Tibial nerve (tissue), 4 donors: ENCODE measurements at regions not wholly inside any gene's neighbourhood (a gene's known extent, or its start where the extent isn't known, plus 50 kb on each side); places are given as distances from the start of the nearest gene placed in this dataset.

ENCODE experiments used
- CTCF ChIP-seq, 5 experiments: fragments of 200-600 bp in 3 of 5; fragments of 450-650 bp in 2 of 5; sonication (generic) in 3 of 5; IDR thresholded peaks; one replicate each; pipeline ENCODE4 v1.5.1; 2016 to 2019; ENCODE audit warnings: antibody characterized with exemption in 5 of 5, mild to moderate bottlenecking in 3 of 5, moderate library complexity in 2 of 5
- EP300 ChIP-seq, 2 donors: sonication (generic); formaldehyde crosslinking; IDR thresholded peaks; one replicate each; pipeline ENCODE4 v1.6.1; 2017; ENCODE audit warnings: antibody characterized with exemption in 2 of 2, mild to moderate bottlenecking in 1 of 2
- POLR2A ChIP-seq, 2 donors: fragments of 450-650 bp; IDR thresholded peaks; one replicate each; pipeline ENCODE4 v1.6.1; 2017; ENCODE audit warnings: antibody characterized with exemption in 2 of 2, mild to moderate bottlenecking in 2 of 2, moderate library complexity in 2 of 2

DNA sequence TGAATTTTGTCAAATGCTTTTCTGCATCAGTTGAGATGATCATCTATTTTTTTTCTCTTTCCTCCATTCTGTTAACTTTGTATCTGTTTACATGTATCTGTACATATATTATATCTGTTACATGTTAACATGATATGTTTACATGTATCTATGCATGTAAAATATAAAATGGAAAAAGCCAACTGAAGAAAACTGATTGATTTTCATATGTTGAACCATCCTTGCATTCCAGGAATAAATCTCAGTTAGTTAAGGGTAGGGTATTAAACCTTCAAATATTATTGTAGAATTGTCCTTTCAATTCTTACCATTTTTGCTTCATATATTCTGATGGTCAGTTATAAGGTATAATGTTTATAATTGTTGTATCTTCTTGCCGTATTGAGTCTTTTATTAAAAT, 336.1 kb downstream of the ZFHX3 start:
- no peak for TF ChIP-seq CTCF (IDR thresholded peaks at IDR 0.05)
- TF ChIP-seq POLR2A (IDR thresholded peaks at IDR 0.05) = no peak
- TF ChIP-seq EP300 (IDR thresholded peaks at IDR 0.05) = no peak
